ENCODE measurements at regions not wholly inside any gene's neighbourhood (a gene's known extent, or its start where the extent isn't known, plus 50 kb on each side); places are given as distances from the start of the nearest gene placed in this dataset.

GRCh38 chr15:70535955-70536338 lies 227.4 kb downstream of the UACA start:
- Histone ChIP-seq H3K9me3 (replicated peaks) (no peaks in the 10 kb centered on the region), H3K27me3 (ENCODE audit: low read depth) (peaks cover 71% of the 10 kb centered on the region), H3K4me1 (no peaks in the 10 kb centered on the region), H3K27ac (replicated peaks) (no peak overlapping the region), H3K36me3 (no peaks in the 10 kb centered on the region), H3K4me3 (no peak overlapping the region)
- intact Hi-C loops (cut with micrococcal nuclease), result no loop called here
- TF ChIP-seq CTCF (IDR thresholded peaks at IDR 0.05; ENCODE audit: borderline replicate concordance), result no peak
- DNase-seq, result no peak

- Histone ChIP-seq H3K27me3 (ENCODE audit: low read depth) (peaks cover 64% of the 10 kb centered on the region), H3K36me3 (no peaks in the 10 kb centered on the region), H3K4me1 (no peaks in the 10 kb centered on the region), H3K4me3 (no peak overlapping the region), H3K27ac (replicated peaks) (no peak overlapping the region), H3K9me3 (replicated peaks) (no peaks in the 10 kb centered on the region)
- no peak for TF ChIP-seq CTCF (IDR thresholded peaks at IDR 0.05; ENCODE audit: borderline replicate concordance)
- no peak for DNase-seq
- intact Hi-C loops (cut with micrococcal nuclease), result no loop called here
Observed at GRCh38 chr15:70535071-70535954, 228.0 kb downstream of the UACA start.

GRCh38 chr15:70533931-70534742 lies 229.2 kb downstream of the UACA start:
- Histone ChIP-seq H3K4me1 (no peaks in the 10 kb centered on the region), H3K27ac (replicated peaks) (no peak overlapping the region), H3K27me3 (ENCODE audit: low read depth) (peaks cover 53% of the 10 kb centered on the region), H3K4me3 (no peak overlapping the region), H3K36me3 (no peaks in the 10 kb centered on the region), H3K9me3 (replicated peaks) (no peaks in the 10 kb centered on the region)
- no peak for TF ChIP-seq CTCF (IDR thresholded peaks at IDR 0.05; ENCODE audit: borderline replicate concordance)
- intact Hi-C loops (cut with micrococcal nuclease), result no loop called here
- no peak for DNase-seq

GRCh38 chr15:70532531-70533186 lies 230.7 kb downstream of the UACA start:
- peaks cover 38% of the 10 kb centered on the region for H3K27me3 ChIP-seq (ENCODE audit: low read depth)
- no peak for DNase-seq
- no peaks in the 10 kb centered on the region for H3K9me3 ChIP-seq (replicated peaks)
- H3K4me3 ChIP-seq, result no peak overlapping the region
- H3K27ac ChIP-seq (replicated peaks), result no peak overlapping the region
- intact Hi-C loops (cut with micrococcal nuclease), result no loop called here
- TF ChIP-seq CTCF (IDR thresholded peaks at IDR 0.05; ENCODE audit: borderline replicate concordance), result no peak
- H3K4me1 ChIP-seq, result no peaks in the 10 kb centered on the region
- no peaks in the 10 kb centered on the region for H3K36me3 ChIP-seq

- DNase-seq, result no peak
- H3K36me3 ChIP-seq, result no peaks in the 10 kb centered on the region
- H3K9me3 ChIP-seq (replicated peaks), result no peaks in the 10 kb centered on the region
- H3K27me3 ChIP-seq (ENCODE audit: low read depth), result peaks cover 30% of the 10 kb centered on the region
- no peak overlapping the region for H3K27ac ChIP-seq (replicated peaks)
- H3K4me1 ChIP-seq, result no peaks in the 10 kb centered on the region
- intact Hi-C loops (cut with micrococcal nuclease), result no loop called here
- no peak for TF ChIP-seq CTCF (IDR thresholded peaks at IDR 0.05; ENCODE audit: borderline replicate concordance)
- no peak overlapping the region for H3K4me3 ChIP-seq
Observed at GRCh38 chr15:70531576-70531975, 231.8 kb downstream of the UACA start.

All from left ventricle myocardium inferior (tissue), 1 donor.